GM18870 (cell line): ENCODE measurements at regions not wholly inside any gene's neighbourhood (a gene's known extent, or its start where the extent isn't known, plus 50 kb on each side); places are given as distances from the start of the nearest gene placed in this dataset.
"Not testable (repeated sequence)": the region's sequence is repeated elsewhere in the genome, so short reads cannot be mapped to it uniquely, and the experiment has no call there.

ENCODE experiments used
- ATAC-seq: cut with Tn5 transposase; IDR thresholded peaks from one replicate; pipeline ENCODE4 v1.9.1; 2021; ENCODE audit warnings: moderate library complexity; ENCODE audit not compliant: unreplicated experiment

DNA sequence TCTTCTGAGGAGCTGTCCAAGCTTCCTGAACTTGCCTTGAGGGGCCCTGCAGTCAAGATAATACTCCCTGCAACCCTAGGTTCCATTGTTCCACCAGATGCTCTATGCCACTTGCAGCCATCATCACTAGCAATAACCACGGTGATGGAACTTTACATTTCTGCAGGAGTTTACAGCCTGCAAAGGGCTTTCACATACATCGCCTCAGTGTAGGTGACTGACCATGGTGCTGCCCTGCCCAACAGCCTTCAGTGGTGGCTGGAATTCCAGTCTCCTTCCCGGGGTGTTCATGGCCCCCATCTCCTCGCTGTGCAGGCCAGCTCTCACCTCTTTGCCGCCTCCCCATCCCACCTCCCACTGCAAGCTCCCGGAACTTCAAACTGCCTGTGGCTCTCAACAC, 225.5 kb upstream of the ECI2 start:
- ATAC-seq: no peak

DNA sequence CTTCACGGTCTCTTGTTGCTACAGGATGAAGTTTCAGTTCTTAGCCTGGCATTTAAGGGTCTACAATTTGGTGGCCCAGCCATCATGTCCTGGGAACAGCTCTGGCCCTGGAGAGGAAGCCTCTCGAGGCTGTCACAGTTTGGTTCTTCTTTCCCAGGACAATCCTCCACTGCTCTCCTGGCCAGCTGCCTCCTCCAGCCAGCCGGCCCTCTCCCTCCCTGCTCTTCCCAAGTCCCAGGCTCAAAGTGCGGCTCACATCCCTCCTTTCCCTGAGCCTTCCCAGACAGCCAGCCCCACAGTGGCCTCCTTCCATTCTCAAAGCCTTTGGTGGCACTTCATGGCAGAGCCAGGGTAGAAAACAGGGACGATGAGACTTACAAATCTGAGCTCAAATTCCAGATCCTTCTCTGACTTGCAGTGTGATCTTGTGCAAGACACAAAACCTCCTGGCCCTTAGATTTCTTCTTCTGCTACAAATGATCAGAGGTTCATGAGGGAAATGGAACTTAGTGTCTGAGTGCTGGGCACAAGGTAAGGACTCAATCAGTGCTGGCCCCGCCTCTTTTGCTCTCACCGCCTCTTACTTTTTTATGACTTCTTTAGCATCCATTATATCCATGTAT, 223.8 kb upstream of the ECI2 start:
- ATAC-seq: no peak

DNA sequence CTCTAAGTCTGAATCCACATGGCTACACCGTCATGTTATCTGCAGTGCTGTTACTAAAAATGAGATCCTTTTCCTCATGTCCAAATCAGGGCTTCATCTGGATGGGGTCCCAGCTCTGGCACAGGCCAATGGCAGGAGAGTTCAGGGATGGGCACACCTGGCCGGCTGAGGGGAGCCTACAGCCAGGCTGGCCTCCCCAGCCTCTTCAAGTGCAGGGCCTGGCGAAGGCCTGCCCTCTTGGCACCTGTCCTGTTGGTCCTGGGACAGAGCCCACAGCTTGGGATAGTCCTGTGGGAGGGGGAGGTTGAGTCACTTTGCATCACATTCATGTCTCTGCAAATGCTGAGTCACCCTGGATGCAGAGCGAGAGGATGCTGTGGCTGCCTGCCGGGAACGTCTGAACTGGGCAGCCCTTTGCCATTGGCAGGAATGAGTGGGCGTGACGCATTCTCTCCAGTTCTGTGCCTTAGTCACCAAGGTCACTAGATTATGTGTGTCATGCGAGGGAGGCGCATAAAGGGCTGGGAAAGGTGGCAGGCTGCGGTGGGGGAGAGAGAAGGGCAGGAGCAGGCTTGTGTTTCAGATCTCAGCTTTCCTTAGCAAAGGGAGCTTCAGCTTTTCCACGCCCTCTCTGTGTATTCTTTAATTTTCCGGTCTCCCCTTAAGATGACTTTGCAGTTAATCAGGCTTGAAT, 223.2 kb upstream of the ECI2 start:
- no peak for ATAC-seq

DNA sequence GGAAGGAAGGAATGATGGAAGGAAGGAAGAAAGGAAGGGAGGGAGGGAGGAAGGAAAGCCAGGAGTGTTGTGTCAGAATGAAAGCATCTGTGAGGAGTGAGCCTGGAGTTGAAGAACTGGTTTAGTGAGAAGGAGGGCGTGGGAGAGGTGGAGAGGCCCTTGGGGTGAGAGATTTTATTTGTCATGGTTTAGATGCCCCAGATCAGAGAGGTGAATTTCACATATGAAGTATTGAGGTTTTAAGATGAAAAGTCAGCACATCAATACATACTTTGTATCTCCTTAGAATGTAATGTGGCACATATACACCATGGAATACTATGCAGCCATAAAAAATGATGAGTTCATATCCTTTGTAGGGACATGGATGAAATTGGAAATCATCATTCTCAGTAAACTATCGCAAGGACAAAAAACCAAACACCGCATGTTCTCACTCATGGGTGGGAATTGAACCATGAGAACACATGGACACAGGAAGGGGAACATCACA, 222.3 kb upstream of the ECI2 start:
- ATAC-seq: not testable (repeated sequence)

DNA sequence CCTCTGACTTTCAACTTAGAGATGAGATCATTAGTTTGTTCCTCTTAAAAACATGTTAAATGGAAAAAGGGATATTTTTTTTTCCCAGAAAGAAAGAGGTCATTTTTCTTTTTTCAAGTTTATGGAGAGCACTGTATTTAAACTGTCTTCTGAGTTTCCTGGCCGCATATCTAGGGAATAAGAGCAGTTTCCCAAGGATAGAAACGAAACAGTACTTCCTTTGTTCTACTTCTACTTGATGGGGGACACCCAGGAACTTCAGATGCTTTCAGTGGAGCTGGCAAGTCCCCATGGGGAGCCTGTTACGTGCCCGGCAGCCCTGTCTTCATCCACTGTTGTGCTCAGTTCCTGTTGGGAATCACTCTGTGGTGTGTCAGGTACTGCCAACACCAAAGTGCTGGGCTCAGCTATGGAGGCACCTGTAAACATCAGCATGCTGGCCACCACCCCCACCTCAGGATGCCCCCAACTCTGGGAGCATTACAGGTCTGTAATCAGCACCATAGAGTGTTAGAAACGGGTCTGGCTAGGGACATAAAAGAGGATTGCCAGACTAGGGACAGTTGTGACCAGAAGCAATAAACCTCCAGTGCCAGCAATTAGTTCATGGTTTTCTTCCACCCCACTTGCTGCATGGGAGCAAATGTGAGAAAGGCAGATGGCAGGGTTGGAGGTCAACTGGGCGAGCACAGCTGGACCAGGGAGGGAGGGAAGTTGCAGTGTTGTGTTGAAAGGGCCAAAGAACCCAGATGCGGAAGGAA, 221.7 kb upstream of the ECI2 start:
- no peak for ATAC-seq

DNA sequence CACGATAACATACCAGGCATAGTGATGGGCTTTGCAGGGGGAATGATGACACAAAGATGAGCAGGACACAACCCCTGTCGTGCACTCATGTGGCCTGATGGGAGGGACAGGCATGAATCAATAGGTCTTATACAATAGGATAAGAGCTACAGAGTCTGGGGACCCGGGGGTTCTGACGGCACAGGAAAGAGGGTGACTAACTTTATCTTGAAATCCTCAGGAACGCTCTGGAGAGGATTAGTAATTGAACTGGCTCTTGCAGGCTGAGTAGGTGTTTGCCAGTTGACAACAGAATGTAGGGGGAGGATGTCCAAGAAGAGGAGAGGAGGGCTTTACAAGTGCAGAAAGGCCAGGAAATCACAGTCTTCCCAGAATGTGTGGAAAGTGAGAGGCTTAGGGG, 219.9 kb upstream of the ECI2 start:
- no peak for ATAC-seq

DNA sequence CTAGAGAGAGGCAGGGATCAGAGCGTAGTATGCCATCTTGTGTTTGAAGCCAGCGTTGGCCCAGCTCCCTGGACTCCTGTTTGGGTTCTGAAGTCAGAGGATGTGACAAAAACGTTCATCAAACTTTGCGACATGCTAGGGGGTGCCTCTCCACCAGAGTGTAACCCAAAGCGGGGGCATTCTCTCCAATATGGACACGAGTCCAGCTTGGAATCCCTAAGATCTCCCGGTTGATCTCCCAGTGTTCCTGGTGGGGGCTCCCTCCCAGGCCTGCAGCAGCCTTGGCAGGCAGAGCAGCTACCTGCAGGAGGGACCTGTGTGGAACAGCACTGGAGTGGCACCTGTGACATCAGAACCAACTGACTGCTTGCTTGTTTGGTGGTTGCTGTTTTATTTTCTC, 218.8 kb upstream of the ECI2 start:
- ATAC-seq: no peak

DNA sequence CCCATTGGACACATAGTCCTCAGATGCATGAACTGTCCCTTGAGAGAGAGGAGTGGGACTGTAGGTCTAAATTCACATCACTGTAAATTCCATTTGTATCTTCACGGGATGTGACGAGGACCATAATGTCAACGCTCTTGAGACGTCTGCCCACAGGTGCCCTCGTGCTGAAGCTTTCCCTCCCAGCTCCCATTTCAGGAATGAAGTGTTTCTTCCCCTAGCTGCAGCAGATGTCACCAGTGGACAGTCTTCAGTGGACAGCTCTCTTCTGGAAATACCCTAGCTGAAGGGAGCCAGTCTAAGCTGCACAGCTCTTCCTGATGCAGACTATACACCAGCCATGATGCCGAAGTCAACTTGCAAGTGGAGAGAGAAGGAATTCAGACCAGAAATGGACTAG, 217.4 kb upstream of the ECI2 start:
- no peak for ATAC-seq

DNA sequence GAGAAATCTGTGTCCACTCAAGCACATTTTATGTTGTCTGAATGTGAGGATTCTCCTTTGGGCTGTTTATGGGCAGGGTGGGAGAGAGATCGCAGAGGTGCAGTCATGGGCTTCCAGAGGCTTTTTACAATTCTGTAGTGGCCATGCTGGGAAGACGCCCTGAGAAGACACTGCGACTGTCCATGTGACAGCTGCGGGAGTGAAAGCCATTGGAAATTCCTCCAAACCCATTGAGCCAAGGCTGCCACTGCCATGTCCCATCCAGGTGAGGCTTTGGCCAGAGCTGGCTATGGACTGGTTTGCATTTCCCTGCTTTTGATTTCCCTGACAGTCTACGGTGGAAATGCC, 216.9 kb upstream of the ECI2 start:
- ATAC-seq: no peak

DNA sequence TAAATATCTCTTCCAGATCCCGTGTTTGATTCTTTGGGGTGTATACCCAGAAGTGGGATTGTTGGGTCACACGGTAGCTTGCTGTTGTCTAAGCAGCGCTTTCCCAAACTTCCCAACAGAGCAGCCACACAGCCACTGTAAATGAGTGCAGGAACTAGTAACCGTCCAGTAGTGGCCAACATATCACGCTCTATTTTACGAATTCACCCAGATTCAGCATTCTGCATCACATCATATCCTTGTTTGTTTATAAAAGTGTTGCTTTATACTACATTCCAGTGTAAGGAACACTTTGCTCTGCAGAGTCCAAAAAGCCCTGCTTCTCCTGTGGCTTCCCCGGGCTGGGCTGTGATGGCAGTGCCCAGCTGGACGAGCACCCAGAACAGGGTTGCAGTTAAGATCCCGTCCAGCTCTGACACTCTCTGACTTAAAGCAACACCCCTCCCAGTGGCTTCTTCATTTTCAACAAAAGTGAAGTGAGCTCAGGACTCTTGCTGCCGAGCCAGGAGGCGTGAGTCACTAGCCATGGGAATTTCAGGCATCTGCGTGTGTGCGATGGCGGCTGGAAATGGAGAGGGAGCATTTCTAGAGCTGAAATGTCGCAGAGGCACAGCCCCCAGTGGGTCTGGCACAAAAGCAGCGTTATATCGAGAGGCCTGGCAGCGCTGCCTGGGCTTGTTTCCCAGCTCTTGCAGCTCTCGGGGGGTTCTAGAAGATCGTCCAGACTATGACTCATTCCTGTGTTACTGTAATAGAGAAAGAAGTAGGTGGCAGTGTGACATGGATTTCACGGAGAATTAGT, 216.3 kb upstream of the ECI2 start:
- ATAC-seq: no peak

DNA sequence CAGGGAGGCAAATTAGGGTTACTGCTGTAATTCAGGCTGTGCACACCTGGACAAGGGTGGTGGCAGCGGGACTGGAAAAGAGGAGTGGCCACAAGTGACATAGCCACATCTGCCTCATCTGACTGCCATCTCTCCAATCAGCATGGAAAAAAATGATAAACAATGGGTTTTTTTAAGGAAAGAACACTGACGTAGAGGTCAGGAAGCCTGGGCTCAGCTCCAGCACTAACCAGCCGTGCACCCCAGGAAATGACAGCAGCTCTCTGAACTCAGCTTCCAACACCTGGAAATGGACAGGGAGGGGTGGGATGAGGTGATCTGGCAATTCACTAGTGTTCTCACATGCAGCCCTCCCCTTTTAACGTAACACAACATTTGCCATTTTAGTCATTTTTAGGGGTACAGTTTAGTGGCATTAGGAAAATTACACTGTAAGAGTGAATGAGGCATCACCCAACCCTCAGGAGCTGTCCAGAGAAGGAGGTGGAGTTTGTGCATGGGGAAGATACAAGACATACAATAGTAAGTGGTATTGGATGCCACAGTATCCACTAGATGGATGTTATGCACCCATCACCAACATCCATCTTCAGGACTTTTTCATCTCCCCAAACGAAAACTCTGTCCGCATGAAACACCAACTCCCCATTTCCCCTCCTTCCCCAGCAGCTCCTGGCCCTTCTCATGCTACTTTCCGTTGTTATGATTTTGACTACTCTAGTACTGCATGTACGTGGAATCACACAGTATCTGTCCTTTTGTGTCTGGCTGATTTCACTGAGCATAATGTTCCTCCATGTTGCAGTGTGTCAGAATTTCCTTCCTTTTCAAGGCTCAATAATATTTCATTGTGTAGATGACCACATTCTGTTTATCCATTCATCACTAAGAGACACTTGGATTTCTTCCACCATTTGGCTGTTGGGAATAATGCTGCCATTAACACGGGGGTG, 215.5 kb upstream of the ECI2 start:
- no peak for ATAC-seq

DNA sequence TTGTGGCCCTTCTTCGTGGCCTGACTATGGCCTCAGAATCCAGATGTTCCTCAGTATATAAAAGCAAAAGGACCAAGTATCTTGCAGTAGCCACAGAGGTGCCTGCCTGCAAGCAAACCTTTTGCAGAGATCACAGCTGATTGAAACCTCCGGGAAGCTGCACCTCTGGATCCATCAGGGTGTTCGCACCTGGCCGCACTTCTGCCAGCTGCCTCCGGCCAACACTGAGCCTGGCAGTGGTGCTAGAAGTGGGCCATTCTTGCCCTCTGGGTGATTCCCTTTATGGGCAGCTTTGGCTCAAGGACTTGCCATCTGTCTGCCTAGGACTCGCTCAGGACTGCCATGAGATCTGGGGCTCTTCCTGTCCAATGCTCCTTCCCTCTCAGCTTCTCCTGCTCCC, 214.6 kb upstream of the ECI2 start:
- no peak for ATAC-seq

DNA sequence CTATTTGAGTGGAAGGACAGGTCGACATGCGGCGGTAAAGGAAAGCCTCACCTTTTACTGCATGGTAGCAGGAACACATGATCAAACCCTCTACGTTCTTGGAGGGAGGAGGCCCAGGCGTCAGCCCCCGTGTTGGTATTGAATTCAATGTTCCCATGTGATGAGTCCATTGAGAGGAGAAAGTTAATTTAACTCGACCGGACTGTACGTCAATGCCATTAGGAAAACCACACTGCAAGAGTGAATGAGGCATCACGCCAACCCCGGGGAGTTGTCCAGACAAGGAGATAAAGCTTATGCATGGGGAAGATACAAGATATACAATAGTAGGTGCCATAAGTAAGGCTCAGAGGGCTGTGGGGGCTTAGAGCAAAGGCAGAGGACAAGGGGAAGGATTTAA, 213.9 kb upstream of the ECI2 start:
- no peak for ATAC-seq

DNA sequence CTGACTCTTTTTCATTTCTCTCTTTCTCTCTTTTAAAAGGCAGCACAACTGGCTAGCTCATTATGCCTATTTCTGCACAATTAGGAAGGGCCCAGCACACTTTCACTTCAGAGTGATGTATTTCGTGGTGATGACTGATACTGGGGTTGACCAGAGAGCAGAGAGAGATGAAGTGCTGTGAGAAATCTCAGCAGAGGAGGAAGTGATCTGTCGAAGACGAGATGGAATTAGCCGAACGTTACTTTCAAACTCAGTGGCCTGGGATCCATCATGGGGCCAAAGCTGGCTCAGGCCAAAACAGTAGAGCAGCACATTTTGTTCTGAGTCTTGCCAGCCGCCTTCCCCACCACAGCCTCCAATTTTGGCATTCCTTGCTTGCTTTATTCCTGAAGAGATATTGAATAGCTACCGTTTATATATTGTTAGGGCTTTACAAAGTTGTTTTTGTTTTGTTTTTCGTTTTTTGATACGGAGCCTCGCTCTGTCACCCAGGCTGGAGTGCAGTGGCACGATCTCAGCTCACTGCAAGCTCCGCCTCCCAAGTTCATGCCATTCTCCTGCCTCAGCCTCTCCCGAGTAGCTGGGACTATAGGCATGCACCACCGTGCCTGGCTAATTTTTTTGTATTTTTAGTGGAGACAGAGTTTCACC, 213.2 kb upstream of the ECI2 start:
- ATAC-seq: no peak

DNA sequence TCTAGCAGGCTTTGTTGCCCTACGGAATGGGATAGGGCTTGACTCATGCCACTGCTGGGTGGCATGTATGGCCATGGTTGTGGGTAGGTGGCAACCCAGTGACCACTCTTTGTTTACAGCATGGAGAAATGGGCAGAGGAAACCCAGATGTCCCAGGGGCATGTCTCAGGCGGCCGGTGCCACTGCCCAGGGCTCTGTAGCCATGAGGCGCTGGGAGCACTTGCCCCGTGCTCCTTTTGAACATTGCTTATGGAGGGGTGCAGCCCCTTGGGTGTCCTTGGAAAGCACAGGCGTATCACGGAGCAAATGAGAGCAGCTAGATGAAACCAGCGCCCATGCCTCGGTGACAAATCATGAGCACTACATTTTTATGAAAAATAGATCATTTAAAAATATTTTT, 212.5 kb upstream of the ECI2 start:
- ATAC-seq: no peak

DNA sequence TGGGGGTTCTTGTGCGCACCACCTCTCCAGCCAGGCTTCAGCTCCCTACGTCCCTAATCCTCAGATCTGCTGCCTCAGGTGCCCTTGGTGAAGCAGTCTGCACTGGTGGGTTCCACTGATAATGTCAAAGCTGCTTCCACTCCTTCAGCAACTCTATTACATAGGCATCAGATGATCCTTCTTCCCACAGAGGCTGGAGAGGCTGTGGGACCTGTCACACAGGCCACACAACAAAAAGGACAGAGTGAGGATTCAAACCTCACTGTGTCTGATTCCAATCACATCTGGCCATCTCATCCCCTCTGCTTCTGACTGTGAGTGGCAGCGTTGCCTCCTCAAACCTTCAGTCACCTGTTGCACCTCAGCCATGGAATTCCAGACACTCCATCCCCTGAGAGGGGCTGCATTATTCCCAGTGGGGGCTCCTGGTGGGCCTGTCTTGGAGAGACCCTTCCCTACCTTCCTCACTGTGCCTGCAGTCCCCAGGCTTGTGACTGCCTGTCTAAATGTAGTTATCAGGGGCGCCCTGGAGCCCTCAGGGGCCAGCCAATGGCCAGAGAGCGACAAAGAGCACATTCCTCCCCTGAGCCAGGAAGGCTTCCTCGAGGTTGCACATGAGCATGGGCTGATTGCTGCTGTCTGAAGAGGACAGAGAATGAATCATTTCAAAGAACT, 211.4 kb upstream of the ECI2 start:
- ATAC-seq: no peak

DNA sequence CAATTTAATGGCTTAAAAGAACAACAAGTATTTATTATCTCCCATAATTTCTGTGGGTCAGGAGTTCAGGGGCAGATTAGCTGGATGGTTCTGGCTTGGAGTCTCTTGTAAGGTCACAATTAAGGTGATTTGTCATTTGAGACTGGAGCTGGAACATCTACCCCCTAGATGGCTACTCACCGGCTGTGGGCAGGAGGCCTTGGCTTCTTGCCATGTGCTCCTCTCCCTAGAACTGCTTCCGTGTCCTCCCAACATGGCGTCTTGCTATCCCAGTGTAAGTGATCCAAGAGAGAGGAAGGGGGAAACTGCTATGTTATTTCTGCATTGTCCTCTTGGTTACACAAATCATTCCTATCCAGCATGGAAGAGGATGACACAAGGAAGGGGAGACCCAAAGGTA, 210.2 kb upstream of the ECI2 start:
- ATAC-seq: no peak

DNA sequence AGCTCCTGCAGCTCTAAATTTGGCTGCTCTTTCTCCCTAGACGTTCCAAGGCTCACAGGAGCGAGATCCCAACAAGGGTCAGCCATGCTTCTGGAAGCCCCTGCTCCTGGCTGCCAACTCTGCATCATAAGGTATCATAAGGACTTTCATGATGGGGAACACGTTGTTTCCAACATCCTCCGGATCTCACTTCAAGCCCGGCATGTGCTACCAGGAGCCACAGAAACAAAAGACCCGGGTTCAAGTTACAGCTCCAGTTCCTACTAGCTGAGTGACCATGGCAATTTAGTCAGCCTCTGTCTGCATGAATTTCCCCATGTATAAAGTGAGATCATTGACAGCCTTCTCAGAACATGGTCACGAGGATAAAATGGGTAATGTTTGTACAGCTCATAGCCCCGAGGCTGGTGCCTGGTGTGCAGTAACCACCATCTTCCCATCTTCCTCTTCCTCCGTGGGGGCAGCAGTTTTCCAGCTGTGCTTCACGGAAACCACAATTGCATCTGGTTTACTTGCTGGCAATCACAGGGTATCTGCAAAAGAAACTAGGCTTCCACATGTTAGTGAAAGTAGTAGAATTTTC, 209.0 kb upstream of the ECI2 start:
- ATAC-seq: no peak
